ENCODE measurements at regions not wholly inside any gene's neighbourhood (a gene's known extent, or its start where the extent isn't known, plus 50 kb on each side); places are given as distances from the start of the nearest gene placed in this dataset.
A peak's percentile ranks its signal among the peaks of the same experiment; 100 is the strongest.
"Not testable (repeated sequence)": the region's sequence is repeated elsewhere in the genome, so short reads cannot be mapped to it uniquely, and the experiment has no call there.

DNA sequence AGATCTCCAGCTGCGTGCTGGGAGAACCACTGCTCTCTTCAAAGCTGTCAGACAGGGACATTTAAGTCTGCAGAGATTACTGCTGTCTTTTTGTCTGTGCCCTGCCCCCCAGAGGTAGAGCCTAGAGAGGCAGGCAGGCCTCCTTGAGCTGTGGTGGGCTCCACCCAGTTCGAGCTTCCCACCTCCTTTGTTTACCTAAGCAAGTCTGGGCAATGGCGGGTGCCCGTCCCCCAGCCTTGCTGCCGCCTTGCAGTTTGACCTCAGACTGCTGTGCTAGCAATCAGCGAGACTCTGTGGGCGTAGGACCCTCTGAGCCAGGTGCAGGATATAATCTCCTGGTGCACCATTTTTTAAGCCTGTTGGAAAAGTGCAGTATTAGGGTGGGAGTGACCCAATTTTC is 128.6 kb downstream of the ACTR3 start:
- DNase-seq: not testable (repeated sequence)

DNA sequence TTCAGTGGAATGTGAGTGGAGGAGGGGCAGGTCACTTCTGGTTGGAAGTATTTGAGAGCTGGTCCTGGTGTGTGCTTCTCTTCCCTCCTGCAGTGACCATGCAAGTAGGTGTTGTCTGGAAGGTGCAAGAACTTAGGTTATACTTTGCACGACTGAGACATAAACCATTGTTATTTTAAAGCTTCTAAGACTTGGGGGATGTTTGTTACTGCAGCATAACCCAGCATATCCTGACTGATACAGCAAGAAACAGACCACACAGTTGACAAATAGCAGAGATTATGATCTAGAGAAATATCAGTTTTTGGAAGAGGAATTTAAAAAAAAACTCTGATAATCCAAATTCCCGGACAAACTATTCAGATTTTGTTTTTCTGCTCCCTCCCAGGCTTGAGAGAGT is 130.8 kb downstream of the ACTR3 start:
- no peak for DNase-seq

DNA sequence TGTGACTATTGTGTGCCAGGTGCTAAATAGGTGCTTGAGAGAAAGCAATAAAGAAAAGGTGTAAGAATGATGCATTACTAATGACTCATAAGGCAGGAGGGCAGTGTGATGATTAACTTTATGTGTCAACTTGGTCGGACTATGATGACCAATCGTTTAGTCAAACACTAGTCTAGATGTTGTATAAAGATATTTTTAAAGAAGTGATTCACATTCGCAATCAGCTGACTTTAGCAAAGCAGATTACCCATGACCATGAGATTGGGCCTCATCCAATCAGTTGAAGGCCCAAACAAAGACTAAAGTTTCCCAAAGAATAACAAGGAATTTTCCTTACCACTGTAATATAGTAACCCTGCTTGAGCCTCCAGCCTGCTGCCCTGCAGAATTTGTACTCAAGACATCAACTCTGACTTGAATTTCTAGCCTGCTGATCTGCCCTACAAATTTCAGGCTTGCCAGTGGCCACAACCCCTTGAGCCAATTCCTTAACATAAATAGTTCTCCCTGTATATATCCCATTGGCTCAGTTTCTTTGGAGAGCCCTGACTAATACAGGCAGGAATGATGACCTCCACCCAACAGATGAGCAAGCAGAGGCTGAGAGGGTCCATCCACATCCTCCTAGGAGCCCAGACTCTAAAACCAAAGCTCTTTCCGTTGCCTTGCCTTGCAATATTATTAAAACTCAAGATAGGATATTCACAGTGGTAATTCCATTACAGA is 132.6 kb downstream of the ACTR3 start:
- peak; percentile 74 for DNase-seq

DNA sequence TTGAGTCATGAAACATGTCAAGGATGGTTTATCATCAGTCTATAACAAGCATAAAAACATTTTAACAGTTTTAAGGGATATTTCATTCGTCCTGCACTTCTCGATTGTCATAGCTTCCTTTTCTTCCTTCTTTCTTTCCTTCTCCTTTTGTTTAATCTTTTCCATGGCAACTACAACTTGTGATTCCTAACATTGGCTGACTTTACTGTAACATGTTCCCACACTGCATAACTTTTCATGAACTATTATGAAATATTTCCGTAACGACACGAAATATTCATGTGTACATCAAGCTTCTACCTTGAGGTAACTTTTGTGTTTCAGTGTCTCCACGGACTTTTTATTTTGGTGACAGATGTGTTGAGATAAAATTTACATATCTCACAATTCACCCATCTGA is 134.4 kb downstream of the ACTR3 start:
- no peak for DNase-seq

DNA sequence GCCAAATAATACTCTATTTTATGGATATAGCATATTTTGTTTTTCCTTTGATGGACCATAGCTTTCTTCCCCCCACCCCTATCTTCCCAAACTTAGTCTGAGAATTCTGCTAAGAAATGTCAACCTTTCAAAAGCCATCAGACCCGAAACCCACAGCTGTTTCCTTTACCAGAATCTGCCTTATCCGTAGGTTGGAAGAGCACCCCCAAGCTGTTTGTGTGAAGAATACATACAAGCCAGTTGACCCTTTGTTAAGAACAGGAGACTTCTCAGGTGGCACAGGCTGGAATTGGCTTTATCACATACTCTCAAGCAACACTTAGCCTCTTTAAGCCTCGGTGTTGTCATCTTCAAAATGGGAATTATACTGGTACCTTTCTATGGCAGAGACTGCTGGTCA is 135.1 kb downstream of the ACTR3 start:
- DNase-seq: no peak

DNA sequence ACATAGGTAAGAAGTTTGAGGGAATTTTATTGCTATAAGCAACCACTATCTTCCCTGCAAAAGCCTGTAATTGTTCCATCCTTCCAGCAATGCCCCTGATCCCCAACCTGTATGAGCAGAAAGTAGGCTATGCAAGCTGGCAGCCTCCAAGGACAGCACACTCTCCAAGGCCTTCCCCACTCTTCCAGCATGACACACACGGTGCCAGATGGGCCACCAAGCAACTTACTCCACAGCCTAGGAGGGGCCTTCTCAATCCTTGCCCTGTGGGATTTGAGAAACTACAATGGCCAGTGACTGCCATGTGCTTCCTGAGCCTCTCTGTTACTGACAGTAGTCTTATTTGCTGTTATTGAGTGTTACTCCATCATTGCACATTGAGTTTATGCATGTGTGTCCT is 137.5 kb downstream of the ACTR3 start:
- DNase-seq: no peak

DNA sequence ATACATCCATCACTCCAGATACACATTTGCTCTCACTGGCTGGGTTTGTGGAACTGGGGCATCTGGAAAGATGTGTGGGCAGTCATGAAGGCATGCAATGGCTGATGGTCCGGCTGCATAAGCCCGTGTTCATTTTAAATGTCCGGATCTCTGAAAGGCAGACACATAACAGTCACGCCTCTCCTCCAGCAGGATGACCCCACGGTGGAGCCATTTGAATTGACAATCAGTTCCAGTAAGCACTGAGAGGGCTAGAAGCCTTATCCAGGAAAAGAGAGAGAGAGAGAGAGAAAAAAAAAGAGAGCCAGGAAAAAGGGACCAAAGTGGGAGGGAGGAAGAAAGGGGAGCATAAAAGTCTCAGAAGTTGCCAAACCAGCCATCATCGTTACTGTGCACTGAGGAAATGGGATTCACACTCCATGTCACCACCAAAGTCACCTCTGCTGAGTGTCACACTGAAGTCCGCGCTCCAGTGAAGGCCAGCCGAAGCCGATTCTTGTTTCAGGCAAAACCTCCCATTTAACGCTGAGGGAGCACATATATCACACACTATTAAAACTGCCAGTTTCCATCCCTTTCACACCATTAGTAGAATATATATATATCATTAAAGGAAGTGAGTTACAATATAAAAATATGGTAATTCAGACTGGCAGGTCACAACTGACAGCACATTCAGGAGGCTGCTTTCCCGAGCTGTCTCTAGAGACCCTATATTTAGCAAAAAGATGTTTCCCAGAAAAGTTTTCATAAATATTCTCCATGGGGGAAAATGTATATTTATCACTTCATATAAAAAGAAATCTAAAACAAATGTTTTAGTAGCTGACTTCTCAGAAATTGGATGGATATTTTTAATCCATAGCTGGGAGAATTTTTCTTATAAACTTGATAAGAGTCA is 142.0 kb downstream of the ACTR3 start:
- no peak for DNase-seq

DNA sequence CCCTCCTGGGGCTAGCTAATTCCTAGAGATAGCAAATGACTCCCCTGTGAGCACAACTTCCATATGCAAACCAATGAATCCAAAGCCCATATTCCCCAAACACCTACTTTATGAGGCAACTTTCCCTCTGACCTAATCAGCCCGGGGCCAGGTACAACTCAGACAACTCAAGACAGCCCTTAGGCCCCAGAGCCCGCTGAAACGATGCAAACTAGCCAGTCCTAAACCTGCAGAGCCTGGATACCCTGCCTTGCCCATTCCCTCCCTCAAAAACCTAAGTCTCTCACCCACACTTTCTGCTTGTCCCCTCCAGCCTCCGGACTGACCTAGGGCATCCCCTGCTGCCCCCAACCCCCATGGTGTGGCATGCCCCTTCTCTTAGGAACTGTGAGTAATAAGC is 142.8 kb downstream of the ACTR3 start:
- DNase-seq: no peak

DNA sequence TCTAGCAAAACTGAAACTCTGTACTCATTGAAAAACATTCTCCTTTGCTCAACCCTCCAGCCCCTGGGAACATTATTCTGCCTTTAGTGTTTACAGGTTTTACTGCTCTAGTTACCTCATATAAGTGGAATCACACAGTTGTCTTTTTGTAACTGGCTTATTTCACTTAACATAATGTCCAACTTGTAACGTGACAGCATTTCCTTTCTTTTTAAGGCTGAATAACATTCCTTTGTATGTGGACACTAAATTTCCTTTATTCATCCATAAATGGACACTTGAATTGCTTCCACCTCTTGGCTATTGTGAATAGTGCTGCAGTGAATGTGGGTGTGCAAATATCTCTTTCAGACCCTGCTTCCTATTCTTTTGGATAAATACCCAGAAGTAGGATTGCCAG is 144.9 kb downstream of the ACTR3 start:
- DNase-seq: no peak

DNA sequence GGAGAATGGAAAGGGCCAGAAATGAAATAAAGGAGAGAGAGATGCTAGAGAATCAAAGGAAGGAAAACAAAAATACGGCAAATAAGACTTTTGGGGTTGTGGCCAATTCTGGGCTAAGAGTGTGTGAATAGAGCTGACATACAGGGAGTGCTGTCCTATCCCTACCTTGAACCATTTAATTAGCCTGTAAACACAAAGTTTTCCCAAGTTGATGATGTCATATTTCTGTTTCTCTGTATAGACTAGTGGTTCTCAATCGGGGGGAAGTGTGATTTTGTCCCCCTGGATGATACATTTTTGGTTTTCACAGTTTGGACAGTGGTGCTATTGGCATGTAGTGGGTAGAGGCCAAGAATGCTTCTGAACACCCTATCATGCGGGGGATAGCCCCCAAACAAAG is 148.8 kb downstream of the ACTR3 start:
- DNase-seq: no peak

DNA sequence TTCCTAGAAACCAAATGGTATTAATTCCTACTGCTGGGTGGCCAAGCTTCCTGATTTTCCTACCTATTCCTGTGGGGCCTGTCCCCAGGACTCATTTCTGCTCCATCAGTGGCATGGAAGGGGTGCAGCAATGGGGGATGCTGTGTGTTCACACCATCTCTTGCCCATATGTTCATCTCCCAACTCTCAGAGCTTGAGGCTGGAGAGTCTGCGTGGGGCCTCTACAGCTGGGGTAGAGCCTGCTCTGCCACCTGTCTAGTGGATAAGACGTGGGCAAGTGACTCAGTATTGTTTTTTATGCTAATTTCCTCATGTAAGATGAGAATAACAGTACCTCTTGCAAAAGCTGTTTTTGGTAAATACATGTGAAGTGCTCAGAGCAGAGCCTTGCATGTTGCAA is 149.8 kb downstream of the ACTR3 start:
- DNase-seq: no peak

DNA sequence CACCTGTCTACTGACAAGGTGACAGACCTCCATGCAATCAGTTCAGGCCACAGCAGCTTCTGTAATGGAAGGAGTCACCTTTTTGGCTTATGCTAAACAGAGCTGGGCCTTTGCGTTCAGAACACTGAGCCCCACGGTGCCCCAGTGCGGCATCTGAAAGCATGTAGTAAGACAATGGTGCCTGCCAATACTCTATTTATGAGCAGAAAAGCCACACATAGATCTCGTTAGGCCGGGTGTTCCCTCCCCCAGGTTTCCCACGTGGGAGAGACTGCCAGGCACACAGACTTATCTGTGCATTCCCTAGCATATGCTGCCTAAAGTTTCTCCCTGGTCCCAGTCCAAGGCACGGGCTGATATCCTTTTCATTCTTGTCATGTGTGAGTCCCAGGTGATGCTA is 150.9 kb downstream of the ACTR3 start:
- DNase-seq: no peak

DNA sequence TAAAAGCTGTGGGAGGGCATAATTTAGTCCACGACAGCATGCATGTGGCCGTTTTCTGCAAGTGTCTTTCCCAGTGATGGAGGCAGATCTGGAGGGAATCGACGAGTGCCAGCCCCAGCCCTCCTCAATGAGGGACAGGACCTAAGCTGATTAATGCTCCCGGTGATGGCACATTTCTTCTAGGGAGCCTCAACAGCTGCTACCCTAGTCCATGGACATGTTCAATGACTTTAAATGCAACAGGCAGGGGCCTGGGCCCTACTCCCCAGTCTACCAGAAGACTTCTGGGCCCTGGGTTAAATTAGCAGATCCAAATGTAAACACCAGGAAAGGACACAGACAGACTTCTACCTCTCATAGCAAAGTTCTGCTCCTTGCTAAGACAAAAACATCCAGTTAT is 155.1 kb downstream of the ACTR3 start:
- DNase-seq: no peak

DNA sequence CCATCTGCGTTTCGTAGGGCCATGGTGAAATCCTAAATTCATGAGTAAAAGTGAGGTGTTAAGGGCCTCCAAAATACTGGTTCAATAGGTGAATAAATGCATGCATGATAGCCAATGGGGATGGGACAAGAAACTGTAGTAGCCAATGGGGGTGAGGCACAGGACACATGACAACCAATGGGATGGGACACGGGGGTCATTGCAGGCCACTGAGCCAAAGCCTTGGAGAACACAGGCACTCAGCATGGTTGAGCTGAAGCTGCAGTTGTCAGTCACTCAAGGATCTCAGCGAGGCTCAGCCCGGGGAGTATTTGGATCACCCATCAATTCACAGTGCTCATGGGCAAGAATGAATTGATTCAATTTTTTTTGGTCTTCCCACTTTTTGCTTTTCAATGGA is 156.5 kb downstream of the ACTR3 start:
- DNase-seq: no peak

DNA sequence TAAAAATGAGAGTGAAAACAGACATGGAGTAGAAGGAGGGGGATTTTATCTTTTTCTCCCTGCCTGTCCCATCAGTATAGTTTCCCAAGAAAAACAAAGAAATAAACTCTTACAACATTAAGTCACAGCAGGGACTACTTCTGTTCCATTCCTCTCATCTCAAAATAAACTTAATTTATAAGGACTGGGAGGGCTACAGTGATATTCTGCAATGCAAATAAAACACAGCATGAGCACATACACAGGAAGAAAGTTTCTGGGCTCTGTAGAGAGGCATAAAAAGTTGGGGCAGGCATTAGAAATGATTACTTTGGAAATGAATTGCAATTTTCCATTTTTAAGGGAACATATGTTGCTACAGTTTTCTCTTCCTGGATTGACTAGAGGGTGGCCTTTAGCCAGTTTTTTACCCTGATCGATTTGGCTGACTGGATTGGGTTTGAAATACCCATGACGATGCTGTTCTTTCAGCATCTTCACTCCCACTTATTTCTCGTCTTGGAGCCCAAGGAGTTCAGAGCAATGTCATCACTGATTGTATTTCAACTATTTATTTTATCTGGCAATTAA is 157.1 kb downstream of the ACTR3 start:
- no peak for DNase-seq

DNA sequence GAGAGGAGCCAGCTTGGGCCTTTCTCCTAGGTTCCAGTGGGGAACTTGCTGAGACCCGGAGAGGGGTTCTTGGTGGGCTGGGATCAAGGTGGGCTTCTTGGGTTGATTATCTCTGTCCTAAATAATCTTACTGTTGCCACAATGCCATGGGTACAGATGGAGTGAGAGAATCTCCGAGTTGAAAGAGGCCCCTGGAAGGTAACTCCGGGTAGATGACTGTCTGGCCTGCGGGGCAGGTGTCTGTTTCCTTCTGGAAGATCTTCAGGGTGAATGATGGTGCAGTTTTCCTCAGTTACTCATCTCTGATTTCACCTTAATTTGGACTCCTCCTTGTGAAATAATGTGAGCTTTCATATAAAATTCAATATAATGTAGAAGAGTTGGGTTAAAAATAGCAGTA is 159.4 kb downstream of the ACTR3 start:
- DNase-seq: no peak

DNA sequence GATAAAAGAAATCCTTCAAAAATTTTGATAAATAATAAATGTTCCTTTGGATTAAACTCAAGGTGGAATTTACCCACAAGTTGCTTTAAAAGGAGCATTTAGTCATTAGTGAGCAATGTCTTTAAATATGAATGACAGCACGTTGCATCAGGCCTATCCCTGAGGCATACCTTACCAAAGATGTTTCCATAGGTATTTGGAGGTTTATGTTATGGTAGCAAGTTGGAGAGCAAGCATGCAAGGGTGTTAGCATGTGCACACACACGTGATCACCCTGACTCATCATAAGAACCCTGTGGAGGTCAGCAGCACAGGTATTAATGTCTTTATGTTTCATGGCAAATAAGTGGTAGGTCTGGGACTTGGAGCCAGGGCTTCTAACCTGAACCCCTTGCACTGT is 159.9 kb downstream of the ACTR3 start:
- DNase-seq: no peak

DNA sequence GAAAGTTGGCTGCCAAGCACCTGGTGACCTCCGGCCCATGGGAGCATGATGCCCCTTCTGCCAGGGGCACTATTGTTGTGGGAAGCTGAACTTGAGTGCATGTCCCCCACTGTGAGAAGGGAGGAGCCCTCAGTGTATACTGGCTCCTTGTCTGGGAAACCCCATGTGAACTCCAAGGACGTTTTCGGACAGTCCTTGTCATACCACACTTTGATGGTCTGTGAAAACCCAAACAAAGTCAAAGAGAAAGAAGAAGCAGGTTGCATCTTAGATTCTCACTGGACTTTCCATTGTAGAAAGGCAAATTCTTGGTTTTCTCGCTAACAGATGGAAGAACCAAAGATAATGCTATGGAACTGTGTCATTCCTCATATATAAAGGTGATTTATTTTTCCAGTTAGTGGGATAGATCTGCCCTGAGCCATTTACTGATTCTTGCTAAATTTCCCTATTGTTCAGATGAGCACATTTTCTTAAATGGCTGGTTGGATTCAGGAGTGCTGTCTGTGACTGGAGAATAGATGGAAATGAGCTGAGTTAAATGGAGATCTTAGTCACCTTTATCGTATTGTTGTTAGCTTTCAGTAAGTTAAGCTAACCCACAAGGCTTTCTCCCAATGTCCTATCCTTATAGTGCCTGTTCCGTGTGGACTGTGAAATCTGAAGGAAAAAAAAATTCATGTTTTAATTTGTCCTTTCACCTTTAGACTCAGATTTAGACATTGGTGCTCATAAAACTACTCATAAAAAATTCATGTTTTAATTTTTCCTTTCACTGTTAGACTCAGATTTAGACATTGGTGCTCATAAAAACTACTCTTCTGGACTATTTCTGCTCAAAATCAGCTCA is 166.6 kb downstream of the ACTR3 start:
- DNase-seq: no peak

DNA sequence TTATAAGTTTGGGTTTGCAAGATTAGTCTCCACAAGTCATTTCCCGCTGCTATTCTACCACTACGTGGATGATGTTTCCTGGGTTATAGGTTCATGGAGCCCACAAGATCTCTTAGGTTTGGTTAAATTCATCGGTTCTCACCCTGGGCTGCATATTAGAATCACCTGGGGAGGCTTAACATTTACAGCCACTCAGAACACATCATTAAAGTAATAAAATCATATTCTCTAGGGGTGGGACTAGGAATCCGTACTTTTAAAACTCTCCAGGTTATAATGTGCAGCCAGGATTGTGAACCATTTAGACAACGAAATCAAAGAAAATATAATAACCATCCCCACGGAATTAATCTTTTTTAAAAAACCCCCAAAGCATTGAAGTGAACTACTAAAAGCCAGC is 167.7 kb downstream of the ACTR3 start:
- no peak for DNase-seq

DNA sequence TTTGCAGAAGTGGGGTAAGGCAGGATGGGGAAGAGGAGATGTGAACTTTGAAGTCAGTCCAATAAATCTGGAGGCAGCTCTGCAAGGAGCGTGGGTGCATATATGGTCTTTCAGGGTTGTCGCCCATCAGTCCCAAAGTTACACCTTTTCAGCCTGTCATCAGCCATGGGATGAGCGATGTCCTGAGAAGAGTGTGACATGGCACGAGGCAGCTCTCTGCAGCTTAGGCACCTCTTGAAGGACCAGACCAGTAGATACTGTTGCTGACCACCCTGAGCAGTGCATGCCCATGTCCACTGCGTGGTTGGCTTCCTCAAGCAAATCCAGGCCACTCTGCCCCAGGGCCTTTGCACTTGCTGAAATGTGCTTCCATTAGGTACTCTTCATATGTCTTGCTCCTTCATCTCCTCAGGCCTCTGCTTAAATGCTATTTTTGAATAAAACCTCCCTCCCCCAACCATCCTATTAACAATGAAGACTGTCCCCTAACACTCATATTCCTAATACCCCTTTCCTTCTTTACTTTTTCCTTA is 171.7 kb downstream of the ACTR3 start:
- DNase-seq: no peak

DNA sequence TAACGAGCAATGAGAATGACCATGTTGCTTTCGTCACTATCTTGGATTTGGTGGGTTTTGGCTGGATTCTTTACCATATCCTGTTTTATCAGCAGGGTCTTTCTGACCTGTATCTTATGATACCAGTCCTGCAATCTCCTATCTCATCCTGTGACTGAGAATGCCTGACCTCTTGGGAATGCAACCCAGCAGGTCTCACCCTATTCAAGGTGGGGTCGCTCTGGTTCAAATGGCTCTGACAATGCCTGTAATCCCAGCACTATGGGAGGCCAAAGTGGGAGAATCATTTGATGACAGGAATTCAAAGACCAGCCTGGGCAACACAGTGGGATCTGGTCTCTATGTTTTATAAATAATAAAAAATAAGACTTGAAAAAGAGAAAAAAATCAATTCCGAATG is 173.5 kb downstream of the ACTR3 start:
- no peak for DNase-seq

DNA sequence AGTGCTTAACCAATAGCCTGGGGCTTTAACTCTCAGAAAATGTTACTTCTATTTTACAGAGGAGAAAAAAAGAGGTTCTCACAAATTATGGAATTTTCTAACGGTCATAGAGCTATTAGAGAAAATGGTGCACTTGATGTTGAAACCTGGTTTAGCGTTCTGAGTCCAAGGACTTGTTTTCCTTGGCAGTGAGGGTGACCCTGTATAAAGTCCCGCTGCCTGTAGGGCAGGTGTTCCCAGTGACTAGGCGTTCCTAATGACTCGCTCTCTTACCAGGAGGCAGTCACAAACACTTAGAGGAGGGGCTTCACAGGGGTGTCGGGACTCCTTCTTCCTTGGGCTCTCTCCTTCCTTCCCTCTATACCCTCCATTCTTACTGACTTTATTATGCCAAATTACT is 175.8 kb downstream of the ACTR3 start:
- no peak for DNase-seq

DNA sequence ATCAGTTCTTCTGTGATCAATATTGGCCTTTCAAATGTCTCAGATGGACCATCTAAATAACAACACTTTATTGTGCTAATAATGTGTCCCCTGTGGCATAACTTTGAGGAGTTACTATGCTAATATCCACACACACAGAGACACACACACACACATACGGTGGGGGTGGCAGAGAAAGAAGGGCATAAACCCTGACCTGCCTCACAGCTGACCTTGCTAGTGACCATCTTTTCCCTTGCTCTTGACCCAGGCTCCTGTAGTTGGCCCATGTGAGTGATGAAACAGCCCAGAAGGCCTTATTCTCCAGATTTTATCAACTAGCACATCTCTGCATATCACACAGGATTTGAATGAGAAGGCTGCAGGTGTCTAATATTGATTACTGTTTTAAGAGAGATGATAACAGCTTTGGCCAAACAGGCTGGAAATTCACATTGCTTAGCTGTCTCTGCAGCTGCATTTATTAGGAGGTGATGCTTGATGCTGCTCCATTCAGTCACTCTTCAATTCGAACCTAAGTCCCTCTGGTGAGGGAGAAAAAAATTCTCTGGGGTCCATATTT is 176.4 kb downstream of the ACTR3 start:
- DNase-seq: no peak
